Stimulated activated CD8-positive, alpha-beta memory T cell treated with anti-CD3 and anti-CD28 coated beads, Interleukin-12 subunit alpha, Interleukin-12 subunit beta, amount 100 ng/mL, for 4 hours (primary cell): ENCODE measurements at regions not wholly inside any gene's neighbourhood (a gene's known extent, or its start where the extent isn't known, plus 50 kb on each side); places are given as distances from the start of the nearest gene placed in this dataset.

Source experiments
- DNase-seq: peaks from one replicate; pipeline ENCODE4 v3.0.0-alpha.2; 2020; ENCODE audit warnings: low read depth

DNA sequence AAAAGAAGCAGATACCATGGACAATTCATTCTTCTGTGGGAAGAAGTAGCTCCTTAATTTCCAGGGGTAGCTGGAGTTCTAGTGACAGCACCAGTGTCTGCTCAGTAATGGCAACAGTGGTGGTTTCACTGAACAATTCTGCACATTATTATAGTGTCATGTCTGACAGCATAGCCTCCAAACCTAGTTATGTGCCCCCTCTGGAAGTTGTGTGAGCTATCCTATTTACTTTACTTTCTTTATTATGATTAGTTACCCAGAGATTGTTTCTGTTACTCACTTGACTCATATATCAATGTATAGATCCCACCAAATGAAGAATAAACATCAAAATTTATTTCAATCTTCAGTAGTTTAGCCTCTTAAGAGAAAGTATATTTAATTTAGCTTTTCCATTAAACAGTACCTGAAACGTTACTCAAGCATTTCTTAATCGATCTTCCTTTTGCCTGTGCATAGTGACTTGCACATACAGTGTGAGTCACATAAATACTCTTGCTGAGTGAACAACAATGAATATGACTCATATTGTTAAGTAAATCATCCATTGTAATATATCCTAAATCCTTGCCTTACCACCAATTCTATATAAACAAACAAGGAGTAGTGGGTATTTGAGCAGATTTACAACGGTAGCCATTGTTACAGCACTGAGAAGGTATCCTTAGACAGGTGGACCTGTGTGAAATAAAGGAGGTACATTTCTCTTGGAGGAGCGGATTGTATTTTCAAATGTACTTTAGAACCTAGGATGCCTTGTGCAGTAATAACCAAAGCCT, 534.7 kb downstream of the ANKRD50 start:
- no peak for DNase-seq

DNA sequence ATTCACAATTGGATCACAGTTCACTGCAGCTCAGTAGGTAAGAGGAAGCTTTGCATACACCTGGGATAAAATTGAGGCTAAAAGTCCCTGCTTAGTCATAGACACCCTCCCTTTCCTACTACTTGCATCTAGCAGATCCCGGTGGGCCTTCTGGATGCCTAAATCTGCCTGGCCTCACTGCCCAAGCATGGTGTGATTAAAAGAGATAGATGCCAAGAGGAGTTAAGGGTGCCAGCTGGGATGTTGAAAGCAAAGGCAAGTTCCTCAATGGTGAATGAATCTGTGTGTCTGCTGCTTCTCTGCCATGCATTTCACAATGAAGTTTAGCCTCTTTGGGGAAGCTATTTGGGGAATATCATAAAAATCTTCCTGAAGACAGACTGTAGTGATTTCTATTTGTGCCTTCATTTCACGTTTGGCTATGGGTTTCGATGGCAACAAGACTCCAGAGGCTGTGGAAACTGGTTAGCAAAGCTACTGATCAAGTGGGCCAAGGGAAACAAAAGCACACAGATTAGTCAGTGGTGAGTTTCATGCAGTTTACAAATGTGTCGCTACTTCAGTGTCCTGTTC, 534.0 kb downstream of the ANKRD50 start:
- DNase-seq = no peak

DNA sequence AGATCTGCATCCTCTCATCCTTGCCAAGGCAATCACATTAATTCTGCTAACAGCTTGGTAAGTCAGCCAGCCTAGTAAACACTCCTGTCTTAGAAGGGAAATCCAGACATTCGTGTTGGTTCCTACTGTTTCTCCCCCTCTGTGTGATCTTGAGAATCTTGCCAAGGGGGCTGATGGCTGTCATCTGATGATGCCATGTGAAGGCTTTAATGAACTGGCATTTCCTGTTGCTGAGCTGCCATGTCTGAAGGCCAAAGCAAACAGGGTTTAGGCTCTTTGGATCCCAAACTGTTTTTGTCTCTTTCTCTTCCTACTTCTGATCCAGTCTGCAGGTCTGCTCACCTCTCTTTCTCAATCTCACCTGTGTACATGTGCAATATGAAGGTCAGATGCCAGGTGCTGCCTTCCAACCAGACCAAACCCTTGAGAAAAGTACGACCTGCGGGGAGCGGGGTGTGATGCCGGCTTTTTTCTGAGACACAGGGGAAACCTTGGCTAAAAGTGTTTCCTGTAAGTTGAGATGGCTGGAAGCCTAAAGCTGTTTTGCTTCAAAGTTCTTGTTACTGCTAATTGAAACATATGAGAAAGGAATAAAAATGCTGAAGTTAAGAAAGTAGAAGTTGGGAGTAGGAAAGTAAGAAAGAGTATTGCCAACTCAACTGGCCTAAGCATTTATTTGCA, 532.9 kb downstream of the ANKRD50 start:
- no peak for DNase-seq

DNA sequence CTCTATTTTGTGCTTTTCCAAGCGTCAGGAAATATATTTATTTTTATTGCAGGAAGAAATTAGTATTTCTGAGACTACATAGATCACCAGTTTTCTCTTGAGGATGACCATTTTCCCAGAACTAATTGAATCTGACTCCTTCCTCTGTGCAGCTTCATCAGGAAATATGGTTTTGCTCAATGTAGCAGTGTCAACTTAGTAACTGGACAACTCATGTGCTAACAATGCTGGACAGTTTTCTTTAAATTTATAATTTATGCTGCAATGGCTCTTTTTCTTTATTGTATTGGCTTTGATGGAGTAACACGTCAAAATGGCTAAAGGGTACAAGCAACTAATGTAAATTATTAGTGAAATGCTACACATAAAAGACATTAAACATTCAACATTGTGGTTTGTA, 531.5 kb downstream of the ANKRD50 start:
- no peak for DNase-seq

DNA sequence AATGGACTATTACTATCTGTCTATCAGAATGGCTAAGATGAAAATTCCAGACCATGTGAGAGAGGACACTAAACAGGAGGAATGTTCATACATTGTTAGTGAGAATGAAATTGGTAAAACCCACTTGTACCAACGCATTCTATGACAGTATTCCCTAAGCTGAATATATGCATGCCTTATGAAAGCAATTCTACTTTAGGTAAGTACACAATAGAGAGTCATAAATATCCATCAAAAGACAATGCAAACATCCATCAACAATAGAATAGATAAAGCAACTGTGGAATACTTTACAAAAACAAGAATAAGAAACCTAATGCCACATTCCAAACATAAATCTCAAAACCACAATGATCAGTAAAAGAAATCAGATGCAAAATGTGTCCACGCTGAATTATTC, 529.3 kb downstream of the ANKRD50 start:
- DNase-seq = no peak

DNA sequence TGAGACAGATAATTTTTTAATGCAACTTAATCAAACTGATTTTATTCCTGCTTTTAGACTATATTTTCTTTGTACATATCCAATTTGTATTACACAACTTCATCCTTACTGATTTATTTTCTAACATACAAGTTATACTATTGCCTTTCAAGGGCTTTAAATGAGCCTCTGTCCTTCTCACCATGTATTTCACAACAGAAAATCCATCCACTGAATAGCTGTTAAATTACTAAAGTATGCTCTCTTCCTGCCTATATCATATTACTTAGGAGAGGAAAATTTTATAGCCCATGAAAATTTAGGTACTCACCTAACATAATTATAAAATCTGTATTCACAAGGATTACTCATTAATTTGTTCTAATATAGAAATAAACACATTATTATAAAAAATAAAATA, 528.6 kb downstream of the ANKRD50 start:
- no peak for DNase-seq

DNA sequence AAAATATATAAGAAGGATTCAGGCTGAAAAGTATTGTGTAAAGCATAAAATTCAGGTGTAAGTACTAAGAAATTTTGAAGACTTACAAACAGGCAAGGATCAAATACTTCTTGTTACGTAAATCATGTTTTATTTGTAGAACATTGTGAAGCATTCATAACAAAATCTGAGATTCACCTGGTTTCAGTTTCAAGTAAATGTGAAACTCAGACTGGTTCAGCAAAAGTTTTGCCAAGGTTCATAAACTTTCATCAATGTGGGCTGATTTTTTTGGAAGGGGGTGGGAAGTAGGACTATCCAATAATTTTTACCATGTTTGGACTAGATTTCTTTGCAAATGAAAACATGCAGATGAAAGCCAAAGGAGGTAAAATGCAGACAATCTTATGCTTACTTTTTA, 527.7 kb downstream of the ANKRD50 start:
- DNase-seq = no peak

DNA sequence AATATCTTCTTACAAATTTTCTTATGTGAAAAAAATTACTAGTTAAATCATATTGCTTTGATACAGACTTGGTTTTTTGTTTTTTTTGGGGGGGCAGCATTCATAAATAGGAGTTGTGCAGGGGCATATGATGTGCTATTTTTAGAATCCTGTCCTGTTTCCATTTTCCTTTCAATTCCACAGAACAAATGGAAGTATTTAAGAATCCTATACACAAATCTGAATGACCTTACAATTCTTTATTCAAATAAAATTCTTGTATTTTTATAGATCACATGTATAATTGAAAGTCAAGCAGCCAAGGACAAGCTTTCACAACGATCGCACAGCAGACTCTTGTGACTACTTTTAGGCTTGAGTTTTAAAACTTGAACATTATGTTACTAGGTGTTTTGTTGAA, 523.9 kb downstream of the ANKRD50 start:
- no peak for DNase-seq

DNA sequence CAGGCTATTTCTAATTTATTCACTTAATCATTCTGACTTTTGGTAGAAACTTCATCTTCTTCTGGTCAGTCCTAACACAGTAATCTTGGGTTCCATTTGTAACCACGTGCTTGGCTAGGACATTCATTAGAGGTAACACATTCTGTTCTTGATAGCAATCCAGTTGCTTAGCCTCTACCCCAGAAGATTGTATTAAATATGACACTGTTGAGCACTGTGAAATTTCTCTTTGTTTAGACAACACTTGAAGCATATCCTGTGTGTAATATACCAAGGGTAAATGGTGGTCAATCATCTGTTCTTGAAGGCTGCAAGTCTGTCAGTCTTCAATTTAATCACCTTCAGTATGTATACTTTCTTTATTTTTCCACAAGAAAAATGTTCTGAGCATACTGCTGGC, 523.0 kb downstream of the ANKRD50 start:
- no peak for DNase-seq

DNA sequence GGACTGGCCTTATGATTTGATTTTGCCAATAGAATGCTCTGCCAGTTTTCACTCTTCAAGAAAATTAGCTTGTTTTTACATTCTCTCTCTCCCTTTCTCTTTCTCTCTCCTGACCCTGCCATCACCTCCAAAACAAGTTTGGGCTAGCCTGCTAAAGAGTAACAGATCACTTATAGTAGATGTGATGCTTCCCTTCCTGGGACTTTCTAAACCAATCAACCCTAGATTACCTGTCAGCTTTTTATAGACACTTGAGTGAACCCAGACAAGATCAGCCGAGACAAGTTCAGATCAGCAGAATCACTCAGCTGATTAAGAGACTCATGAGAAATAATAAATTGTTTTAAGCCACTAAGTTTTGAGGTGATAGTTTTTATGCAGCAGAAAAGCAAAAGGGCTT, 521.2 kb downstream of the ANKRD50 start:
- DNase-seq = no peak

DNA sequence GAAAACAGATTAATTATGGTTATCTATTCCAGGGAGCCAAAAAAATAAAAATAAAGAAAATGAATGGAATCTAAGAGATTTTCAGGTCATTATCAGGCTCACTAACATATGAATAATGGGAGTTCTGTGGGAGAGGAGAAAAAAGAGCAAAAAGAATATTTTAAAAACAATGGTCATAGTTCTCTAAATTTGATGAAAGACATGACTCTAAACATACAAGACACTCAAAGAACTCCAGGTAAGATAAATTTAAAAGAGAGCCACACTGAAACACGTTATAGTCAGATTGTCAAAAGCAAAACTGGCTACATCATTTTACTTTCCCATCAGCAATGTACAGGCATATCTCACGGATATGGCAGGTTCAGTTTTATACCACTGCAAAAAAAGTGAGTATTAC, 520.0 kb downstream of the ANKRD50 start:
- no peak for DNase-seq

DNA sequence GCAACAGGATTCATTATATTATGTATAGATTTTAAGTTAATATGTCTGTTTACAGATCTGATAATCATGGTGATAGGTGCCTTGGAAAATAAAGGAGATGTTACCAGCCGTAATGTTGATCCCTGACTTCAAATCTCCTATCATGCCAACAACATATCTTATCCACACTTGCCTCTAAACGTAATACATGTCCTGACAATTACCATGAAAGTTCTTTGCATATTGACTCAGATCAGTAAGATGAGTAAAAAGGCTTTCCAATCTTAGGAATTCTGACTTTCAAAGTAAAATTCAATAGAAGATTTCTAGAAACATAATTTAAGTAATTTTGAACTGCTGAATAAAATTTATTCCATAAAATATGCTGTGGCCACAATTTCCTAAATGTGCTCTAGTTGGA, 513.3 kb downstream of the ANKRD50 start:
- no peak for DNase-seq

DNA sequence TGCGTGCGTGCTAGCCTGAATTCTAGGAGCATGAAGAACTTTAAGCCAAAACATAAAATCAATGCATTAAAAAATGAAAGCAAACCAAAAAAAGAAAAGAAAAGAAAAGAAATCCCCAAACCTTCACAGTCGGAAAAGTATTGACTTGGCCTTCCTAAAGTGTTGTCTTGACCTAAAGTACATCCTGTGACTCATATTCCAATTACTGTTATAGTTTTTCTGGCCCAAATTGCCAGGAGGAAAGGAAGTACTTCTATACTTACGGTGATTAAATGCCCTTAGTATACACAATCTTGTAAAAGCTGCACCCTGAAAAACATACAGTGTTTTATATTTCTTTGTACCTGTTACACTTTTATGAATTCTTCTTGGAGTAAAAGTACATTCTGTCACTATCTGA, 512.8 kb downstream of the ANKRD50 start:
- no peak for DNase-seq

DNA sequence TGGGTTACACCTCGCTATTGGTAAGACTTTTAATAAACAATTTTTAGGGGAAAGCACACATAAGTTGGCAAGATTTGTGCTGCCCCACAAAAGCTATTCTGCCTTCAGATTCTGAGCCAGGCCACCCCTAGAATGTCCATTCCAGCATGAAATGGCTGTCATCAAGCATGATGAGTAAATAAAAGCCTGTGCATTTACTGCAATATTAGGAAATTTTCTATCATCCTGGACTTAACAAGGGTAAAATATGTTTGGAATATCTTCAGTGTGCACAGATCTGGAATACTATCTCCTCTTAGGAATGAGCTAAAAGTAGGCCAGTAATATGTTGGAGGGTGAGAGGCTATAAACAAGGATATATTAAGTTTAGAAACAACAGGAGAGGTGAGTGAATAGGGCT, 510.9 kb downstream of the ANKRD50 start:
- no peak for DNase-seq

DNA sequence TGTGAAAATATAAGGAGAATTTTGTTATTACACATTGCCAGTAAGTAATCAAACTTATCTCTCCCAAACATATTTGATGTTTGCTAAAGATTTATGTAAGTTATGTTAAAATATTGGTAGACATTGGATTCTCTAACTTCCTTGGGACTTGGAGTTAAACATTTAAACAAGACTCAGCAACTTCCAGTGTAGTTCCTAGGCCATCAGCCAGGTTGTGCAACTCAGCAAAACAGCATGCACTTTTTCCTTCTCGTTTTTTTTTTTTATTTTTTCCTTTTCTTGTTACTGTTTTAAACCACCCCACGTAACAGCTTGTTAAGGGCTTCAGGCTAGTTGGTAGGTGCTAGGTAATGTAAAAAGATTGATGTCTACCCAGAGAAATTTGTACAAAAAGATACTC, 510.4 kb downstream of the ANKRD50 start:
- DNase-seq = no peak

DNA sequence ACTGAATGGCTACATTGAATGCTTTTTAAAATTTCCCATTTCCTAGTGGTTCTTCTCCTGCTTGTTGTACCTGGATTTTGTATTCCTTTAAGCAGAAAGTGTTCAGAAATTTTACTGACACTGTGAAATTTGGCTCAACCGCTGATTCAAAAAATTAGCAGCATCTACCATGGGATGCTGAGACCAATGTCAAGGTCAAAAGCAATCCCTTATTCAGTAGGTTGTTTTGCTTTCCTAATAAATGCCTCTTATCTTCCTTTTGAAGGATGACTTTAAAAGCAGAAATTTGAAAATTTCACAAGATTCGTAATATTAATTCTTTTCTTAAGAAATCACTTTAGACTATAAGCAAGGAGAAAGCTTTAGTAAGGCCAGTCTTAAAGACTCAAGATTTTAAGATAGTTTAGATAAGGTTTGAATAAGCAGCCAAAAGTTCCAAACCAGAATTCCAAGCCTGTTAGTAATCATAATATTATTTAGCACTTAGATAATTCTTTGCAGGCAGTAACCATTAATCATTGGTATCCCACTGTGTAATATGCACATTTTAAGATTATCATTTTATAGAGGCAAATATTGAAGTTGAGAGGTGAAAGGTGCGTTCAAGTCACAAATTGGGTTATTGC, 508.8 kb downstream of the ANKRD50 start:
- DNase-seq = no peak

DNA sequence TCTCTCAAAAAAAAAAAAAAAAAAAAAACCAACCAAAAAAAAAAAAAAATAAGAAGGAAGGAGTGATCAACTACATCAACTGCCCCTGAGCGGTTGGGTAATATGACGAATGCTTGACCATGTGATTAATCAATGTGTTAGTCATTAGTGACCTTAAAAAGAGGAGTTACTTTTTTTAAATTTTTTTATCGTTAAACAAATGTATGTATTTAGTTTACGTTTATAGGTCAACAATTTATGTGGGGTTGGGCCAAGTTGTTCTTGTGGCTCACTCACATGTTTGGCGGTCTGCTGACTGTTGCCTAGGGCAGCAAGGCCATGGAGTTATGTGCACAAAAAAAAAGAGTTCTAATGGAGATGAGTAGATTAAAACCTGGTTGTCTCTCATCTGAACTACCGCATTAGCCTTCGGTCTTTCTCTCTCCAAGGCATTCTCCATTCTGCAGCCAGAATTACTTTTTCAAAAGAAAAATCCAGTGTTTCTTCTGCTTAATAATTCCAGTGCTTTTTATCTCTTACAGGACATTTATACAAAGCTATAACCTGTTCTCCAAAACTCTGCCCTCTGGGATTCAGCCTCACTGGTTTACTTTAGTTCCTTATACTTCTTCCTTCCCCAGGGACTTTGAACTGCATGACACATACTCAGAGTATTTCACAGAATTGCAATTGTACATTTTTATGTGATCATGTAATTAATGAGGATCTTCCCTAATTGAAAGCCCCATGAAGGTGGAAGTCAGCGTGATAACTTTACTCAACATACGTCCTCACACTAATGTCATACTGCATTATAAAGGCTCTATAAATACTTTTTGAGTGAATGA, 505.5 kb downstream of the ANKRD50 start:
- no peak for DNase-seq

DNA sequence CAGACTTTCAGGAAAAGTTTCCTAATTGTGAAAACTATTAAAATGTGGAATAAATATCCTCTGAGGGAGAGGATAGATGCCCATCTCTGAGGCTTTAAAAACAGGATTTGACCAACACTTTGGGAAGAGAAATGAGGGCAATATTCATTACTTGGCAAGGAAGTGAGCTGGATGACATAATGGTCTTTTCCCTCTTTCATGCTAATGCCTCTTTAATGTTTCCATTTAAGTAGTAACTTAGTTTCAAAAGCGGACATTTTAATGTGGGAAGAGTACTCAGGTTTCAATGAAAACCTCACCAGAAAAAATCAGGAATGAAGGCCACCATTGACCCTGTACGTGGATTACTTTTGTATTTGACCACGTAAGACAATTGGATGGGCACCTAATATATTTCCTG, 503.3 kb downstream of the ANKRD50 start:
- DNase-seq = no peak

DNA sequence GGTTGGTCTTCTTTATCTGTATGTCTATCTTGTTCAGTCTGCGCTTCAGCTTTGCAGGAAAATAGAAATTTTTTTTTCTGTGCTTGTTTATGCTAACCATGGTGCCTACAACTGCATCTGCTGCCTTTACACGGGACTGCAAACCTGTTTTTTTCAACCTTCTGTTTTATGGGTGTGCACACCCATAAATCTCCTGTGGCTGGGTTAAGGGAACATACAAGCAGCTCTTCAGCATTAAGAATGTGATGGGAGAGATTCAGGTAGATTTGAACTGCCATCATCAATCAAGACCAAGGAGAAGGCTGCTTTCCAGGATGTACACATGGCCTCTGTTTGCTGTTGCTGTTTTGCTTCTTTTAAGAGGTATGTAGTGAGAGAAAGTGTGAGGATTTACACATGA, 502.9 kb downstream of the ANKRD50 start:
- DNase-seq = no peak

DNA sequence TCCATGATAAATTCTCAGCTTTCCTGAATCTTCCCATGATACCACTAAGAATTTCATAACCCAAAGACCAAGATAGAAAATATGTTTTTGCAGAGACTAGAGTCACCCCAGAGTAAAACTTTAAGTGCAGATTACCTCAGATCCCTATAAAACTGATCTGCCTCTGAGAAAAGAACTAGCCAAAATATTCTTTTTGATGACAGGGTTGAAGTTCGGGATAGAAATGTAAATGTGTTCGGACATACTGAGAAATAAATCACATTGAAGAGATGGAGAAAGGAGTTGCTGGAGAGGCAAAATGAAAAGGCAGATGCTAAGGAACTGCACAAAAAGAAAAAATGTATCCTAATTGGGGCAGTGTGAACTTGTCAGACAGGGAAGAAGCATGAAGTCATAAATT, 501.8 kb downstream of the ANKRD50 start:
- no peak for DNase-seq

DNA sequence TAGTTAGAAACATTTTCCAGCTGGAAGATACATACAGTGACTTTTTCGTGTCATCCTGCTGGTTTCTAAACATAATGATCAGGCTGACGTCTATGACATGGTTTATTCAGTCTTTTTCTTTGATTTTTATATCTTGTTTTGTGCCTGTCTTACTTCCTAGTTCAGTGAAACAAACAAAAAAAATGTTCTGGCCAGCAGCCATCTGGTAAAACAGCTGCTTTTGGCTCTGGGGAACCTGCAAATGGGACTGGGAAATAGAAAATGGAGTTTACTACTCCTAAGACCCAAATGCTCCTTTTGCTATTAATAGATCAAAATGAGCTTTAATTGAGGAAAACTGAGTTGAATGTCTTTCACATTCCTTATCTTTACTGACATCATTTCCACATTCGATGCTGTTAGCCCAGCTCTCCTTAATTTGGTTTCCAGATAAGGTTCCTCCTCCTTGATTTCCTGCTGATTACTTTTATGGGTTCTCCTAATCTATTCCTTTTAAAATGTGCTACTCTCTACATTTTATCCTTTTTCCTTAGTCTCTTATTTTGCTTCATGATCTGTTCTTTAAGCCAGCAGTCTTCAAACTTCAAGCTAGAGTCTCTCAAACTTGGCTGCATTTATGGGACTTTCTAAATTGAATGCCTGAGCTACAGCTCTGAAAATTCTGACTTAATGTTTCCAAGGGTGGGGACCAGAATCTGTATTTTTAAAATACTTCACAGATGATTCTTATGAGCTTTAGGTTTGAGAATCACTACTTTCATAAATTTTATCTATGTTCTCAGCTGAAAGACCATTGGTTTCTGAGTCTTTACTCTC, 499.5 kb downstream of the ANKRD50 start:
- no peak for DNase-seq
